Left kidney (tissue), 1 donor: ENCODE measurements at regions not wholly inside any gene's neighbourhood (a gene's known extent, or its start where the extent isn't known, plus 50 kb on each side); places are given as distances from the start of the nearest gene placed in this dataset.
"Not testable (repeated sequence)": the region's sequence is repeated elsewhere in the genome, so short reads cannot be mapped to it uniquely, and the experiment has no call there.

Experiments used
- DNase-seq: peaks from one replicate; pipeline ENCODE4 v3.0.0-alpha.2; 2013

GRCh38 chr2:239601201-239601851 lies 200.5 kb upstream of the HDAC4 start:
- no peak for DNase-seq

GRCh38 chr2:239600650-239601049 lies 199.8 kb upstream of the HDAC4 start:
- DNase-seq: no peak

GRCh38 chr2:239600001-239600593 lies 199.3 kb upstream of the HDAC4 start:
- no peak for DNase-seq

GRCh38 chr2:239599299-239599698 lies 198.5 kb upstream of the HDAC4 start:
- DNase-seq: no peak

GRCh38 chr2:239598732-239599090 lies 197.9 kb upstream of the HDAC4 start:
- DNase-seq: no peak

- no peak for DNase-seq
These were observed 197.4 kb upstream of the HDAC4 start for GRCh38 chr2:239598011-239598731.

GRCh38 chr2:239597216-239597615 lies 196.4 kb upstream of the HDAC4 start:
- DNase-seq: no peak

GRCh38 chr2:239596792-239597191 lies 196.0 kb upstream of the HDAC4 start:
- DNase-seq: no peak

- peak; percentile 28 for DNase-seq
These were observed 195.4 kb upstream of the HDAC4 start for GRCh38 chr2:239596253-239596652.

GRCh38 chr2:239595726-239596125 lies 194.9 kb upstream of the HDAC4 start:
- DNase-seq: no peak

- DNase-seq: no peak
These were observed 194.2 kb upstream of the HDAC4 start for GRCh38 chr2:239594772-239595608.

- DNase-seq: no peak
These were observed 193.4 kb upstream of the HDAC4 start for GRCh38 chr2:239594019-239594771.

GRCh38 chr2:239593455-239593854 lies 192.6 kb upstream of the HDAC4 start:
- no peak for DNase-seq

GRCh38 chr2:239592629-239593290 lies 191.9 kb upstream of the HDAC4 start:
- DNase-seq: not testable (repeated sequence)

GRCh38 chr2:239590995-239591915 lies 190.4 kb upstream of the HDAC4 start:
- no peak for DNase-seq

GRCh38 chr2:239590276-239590675 lies 189.5 kb upstream of the HDAC4 start:
- no peak for DNase-seq

GRCh38 chr2:239589833-239590232 lies 189.0 kb upstream of the HDAC4 start:
- no peak for DNase-seq

GRCh38 chr2:239589270-239589825 lies 188.5 kb upstream of the HDAC4 start:
- DNase-seq: no peak

- DNase-seq: no peak
These were observed 187.8 kb upstream of the HDAC4 start for GRCh38 chr2:239588451-239589269.
